ENCODE measurements at regions not wholly inside any gene's neighbourhood (a gene's known extent, or its start where the extent isn't known, plus 50 kb on each side); places are given as distances from the start of the nearest gene placed in this dataset.

DNA sequence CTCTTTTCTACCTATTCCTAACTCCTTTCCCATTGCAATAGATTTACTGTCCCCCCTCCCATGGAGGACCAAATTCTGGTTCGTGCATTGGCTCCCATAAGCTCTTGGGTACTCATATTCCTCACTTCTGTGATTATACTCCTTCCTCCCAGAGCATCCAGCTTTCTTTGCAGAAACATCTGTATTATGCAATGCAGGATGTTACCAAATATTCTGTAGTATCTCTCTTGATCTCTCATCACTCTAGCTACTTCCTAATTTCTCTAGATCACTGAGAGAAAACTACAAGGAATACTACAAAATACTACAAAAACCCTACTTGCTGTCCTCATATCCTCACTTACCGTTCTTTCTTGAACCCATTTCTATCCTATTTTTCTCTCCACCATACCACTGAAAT lies 395.9 kb upstream of the HS3ST1 start:
- ATAC-seq (no peak), FAIRE-seq (no peak), DNase-seq (ENCODE audit: low read depth in 1 of 2, low spot score in 1 of 2) (no peak)
- TF ChIP-seq POLR2A (IDR thresholded peaks at IDR 0.05; ENCODE audit: low read length) (no peak), MAFK (IDR thresholded peaks at IDR 0.05; ENCODE audit: partially characterized antibody) (no peak)
- POLR2A ChIA-PET, result no interaction called here
- no peaks in the 10 kb centered on the region for H3K4me1 ChIP-seq
- CTCF ChIA-PET, result no interaction called here
- no peaks in the 10 kb centered on the region for H3K9me3 ChIP-seq
- no peak overlapping the region for H3K27ac ChIP-seq
- no peak overlapping the region for H3K4me2 ChIP-seq
- H3K4me3 ChIP-seq, result no peak overlapping the region
- 21% methylated on average over 2 of the region's 2 CpGs for WGBS (ENCODE audit: missing lambda C conversion rate)

DNA sequence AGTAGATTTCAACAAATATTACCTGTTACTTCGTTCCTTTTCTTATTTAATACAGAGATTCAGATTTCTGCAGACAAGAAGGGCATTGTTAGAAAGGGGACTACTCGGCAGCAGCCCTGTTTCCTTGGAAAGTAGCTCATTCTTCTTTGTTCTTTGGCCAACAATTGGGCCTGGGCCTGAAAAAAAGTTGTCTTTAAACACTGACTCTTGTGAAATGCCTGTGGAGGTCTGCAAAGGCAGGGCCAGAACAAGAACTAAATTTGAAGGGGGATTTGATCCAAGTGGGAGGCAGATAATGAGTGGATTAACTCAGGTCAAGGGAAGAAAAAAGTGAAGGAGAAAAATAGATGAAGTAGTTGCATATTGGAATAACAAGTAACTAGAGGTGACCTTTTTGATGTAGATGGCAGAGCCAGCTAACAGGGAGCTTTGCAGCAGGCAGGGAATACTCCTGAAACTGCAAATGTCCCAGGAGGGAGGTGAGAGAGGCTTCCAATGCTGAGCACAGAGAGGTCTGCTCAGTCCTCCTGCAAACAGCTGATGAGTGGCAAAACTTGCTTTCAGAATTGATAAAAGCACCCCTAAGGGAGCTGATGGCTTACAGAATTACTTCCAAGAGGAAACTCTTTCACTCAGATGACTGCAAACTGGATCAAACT lies 393.2 kb upstream of the HS3ST1 start:
- Histone ChIP-seq H3K4me2 (no peak overlapping the region), H3K4me1 (no peaks in the 10 kb centered on the region), H3K9me3 (no peaks in the 10 kb centered on the region), H3K27ac (no peak overlapping the region), H3K4me3 (no peak overlapping the region)
- FAIRE-seq (no peak), ATAC-seq (no peak), DNase-seq (ENCODE audit: low read depth in 1 of 2, low spot score in 1 of 2) (no peak)
- ChIA-PET CTCF (no interaction called here), POLR2A (no interaction called here)
- TF ChIP-seq POLR2AphosphoS2 (conservative IDR thresholded peaks at IDR 0.05; ENCODE audit: low read length) (no peak), CHD4 (IDR thresholded peaks at IDR 0.05; ENCODE audit: borderline replicate concordance) (no peak), RCOR1 (IDR thresholded peaks at IDR 0.05; ENCODE audit: low read depth, low read length) (no peak), CHD2 (IDR thresholded peaks at IDR 0.05; ENCODE audit: low read length, partially characterized antibody) (no peak), RARB (CRISPR knock-in tag; IDR thresholded peaks at IDR 0.05) (no peak), NFE2L2 (conservative IDR thresholded peaks at IDR 0.05; ENCODE audit: low read length) (no peak), FOSB (CRISPR knock-in tag; IDR thresholded peaks at IDR 0.05) (no peak)
- WGBS (ENCODE audit: missing lambda C conversion rate), result 4% methylated on average over 2 of the region's 2 CpGs

DNA sequence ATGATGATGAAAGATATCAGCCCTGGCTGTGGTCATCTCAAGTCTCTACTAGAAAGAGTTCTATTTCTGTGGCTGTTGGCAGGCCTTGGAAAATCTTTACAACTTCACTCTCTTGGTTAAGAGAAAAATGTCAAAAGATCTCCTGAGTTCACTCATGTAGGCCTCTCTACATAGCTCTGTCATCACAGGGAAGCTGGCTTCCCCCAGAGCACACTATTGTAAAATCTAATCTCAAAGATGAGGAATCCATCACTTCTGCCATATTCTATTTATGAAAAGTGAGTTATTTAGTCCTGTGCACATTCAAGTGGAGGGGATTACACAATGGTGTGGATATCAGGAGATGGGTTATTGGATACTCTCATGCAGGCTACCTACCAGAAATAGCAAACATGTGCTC lies 388.4 kb upstream of the HS3ST1 start:
- no peak for DNase-seq (ENCODE audit: low read depth in 1 of 2, low spot score in 1 of 2)
- Histone ChIP-seq H3K9me3 (no peaks in the 10 kb centered on the region), H3K4me2 (no peak overlapping the region), H3K4me3 (no peak overlapping the region), H3K4me1 (no peaks in the 10 kb centered on the region), H3K27ac (no peak overlapping the region)
- ATAC-seq, result no peak
- TF ChIP-seq JUN (IDR thresholded peaks at IDR 0.05) (no peak), EHF (CRISPR knock-in tag; IDR thresholded peaks at IDR 0.05) (no peak), SREBF2 (IDR thresholded peaks at IDR 0.05) (no peak), HOXB13 (CRISPR knock-in tag; IDR thresholded peaks at IDR 0.05; ENCODE audit: low read depth) (no peak), HOXA7 (CRISPR knock-in tag; IDR thresholded peaks at IDR 0.05) (no peak), POLR2AphosphoS2 (conservative IDR thresholded peaks at IDR 0.05; ENCODE audit: low read length) (no peak), HEYL (CRISPR knock-in tag; IDR thresholded peaks at IDR 0.05) (no peak), CHD4 (IDR thresholded peaks at IDR 0.05; ENCODE audit: borderline replicate concordance) (no peak), SMC3 (IDR thresholded peaks at IDR 0.05) (no peak)
- TF ChIP-seq, protein P1, sequence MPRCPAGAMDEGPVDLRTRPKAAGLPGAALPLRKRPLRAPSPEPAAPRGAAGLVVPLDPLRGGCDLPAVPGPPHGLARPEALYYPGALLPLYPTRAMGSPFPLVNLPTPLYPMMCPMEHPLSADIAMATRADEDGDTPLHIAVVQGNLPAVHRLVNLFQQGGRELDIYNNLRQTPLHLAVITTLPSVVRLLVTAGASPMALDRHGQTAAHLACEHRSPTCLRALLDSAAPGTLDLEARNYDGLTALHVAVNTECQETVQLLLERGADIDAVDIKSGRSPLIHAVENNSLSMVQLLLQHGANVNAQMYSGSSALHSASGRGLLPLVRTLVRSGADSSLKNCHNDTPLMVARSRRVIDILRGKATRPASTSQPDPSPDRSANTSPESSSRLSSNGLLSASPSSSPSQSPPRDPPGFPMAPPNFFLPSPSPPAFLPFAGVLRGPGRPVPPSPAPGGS (IDR thresholded peaks at IDR 0.05), result no peak
- TF ChIP-seq, protein P2, sequence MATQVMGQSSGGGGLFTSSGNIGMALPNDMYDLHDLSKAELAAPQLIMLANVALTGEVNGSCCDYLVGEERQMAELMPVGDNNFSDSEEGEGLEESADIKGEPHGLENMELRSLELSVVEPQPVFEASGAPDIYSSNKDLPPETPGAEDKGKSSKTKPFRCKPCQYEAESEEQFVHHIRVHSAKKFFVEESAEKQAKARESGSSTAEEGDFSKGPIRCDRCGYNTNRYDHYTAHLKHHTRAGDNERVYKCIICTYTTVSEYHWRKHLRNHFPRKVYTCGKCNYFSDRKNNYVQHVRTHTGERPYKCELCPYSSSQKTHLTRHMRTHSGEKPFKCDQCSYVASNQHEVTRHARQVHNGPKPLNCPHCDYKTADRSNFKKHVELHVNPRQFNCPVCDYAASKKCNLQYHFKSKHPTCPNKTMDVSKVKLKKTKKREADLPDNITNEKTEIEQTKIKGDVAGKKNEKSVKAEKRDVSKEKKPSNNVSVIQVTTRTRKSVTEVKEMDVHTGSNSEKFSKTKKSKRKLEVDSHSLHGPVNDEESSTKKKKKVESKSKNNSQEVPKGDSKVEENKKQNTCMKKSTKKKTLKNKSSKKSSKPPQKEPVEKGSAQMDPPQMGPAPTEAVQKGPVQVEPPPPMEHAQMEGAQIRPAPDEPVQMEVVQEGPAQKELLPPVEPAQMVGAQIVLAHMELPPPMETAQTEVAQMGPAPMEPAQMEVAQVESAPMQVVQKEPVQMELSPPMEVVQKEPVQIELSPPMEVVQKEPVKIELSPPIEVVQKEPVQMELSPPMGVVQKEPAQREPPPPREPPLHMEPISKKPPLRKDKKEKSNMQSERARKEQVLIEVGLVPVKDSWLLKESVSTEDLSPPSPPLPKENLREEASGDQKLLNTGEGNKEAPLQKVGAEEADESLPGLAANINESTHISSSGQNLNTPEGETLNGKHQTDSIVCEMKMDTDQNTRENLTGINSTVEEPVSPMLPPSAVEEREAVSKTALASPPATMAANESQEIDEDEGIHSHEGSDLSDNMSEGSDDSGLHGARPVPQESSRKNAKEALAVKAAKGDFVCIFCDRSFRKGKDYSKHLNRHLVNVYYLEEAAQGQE (IDR thresholded peaks at IDR 0.05), result no peak
- TF ChIP-seq, protein P3, sequence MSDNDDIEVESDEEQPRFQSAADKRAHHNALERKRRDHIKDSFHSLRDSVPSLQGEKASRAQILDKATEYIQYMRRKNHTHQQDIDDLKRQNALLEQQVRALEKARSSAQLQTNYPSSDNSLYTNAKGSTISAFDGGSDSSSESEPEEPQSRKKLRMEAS (IDR thresholded peaks at IDR 0.05), result no peak
- TF ChIP-seq, protein P4, sequence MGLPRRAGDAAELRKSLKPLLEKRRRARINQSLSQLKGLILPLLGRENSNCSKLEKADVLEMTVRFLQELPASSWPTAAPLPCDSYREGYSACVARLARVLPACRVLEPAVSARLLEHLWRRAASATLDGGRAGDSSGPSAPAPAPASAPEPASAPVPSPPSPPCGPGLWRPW (IDR thresholded peaks at IDR 0.05), result no peak
- ChIA-PET CTCF (no interaction called here), POLR2A (no interaction called here)
- FAIRE-seq, result no peak
